GM19043 (cell line): ENCODE measurements at regions not wholly inside any gene's neighbourhood (a gene's known extent, or its start where the extent isn't known, plus 50 kb on each side); places are given as distances from the start of the nearest gene placed in this dataset.

Source experiments
- ATAC-seq: cut with Tn5 transposase; IDR thresholded peaks from one replicate; pipeline ENCODE4 v1.9.1; 2021; ENCODE audit warnings: low read depth; ENCODE audit not compliant: unreplicated experiment

DNA sequence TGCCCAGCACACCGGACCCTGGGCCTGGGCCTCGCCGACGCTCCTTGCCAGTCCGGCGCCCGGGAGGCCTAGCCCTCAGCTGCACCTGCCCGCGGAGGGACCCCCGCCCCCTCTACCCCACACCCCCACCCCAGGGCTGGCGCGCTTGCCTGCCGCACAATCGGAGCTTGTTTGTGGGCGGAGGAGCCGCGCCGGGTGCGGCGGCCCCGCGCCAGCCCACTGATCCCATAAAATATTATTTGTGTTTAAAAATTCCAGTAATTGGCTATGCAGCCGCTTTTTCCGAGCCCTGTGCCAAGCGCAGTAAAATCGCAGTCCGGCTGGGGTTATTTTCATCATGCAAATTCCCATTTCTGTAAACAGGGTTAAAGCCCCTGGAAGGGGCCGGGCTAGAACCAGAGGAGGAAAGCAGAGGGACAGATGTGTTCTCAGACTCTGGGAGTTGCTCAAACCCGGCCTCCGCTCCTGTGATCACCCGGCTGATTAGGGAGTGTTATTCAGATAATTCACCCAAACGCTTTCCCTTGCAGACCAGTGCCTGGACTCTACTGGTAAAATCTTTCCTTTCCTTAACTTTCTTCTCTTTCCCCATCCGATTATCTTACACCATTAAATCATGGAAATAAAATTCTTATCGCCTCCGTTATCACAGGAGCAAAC, 93.1 kb downstream of the NCR2 start:
- no peak for ATAC-seq

DNA sequence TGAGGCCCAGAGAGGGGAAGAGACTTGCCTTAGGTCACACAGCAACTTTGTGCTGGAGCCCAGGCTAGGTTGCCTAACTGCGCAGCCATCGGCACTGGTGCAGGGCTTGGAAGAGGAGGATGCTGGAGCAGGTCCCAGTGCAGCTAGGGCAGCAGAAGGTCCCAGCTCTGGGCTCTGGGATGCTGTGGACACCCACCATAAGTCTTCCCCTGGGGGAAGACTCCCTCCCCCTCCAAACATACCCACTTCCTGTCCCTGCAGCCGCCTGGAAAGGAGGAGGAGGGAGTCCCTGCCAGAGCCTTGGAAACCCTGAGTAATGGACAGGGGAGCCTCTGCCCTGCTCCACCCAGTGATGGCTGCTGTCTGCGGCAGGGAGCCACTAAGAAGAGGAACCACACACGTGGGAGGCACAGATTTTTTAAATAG, 93.6 kb downstream of the NCR2 start:
- ATAC-seq = no peak

DNA sequence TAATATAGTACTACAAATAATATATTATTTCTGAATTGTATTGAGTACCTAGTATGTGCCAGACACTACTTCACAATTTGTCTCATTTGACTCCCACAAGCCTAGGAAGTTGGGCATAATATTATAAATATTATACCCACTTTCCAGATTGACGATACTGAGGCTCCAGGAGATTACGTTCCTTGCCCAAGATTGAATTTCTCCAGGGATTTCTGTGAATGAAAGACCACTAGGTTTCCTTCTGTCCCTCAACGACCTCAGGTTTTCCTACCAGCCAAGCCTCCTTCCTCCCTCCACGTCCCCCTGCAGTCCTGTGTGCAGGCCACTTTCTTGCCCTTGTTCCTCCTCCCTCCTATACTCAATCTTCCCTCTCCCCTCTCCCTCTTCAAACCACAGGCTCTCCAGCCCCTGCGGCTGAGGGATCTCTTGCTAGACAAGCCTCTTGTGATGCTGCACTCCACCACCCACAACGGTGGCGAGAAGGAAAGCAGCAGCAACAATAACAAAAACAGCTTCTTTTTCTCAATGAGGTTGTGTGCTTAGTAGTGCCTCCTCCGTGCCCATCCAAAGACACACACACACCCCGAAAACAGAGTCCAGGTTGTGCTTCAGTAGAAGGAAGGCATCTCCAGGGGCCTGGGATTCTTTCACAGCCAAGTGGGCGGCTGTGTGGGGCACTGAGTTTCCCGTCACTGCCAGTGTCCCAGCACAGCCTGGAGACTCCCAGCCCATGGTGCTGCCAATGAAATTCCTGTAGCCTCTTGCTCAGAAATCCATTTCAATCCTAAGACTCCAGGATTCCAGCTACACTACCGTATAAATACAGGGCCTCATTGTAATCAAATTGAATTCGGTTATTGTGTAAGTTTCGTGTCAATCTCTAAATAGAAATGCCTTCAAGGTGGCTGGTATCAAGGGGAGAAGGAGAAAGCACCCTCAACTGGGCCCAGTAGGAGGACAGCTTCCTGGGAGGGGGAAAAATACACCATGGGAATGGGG, 94.4 kb downstream of the NCR2 start:
- no peak for ATAC-seq

DNA sequence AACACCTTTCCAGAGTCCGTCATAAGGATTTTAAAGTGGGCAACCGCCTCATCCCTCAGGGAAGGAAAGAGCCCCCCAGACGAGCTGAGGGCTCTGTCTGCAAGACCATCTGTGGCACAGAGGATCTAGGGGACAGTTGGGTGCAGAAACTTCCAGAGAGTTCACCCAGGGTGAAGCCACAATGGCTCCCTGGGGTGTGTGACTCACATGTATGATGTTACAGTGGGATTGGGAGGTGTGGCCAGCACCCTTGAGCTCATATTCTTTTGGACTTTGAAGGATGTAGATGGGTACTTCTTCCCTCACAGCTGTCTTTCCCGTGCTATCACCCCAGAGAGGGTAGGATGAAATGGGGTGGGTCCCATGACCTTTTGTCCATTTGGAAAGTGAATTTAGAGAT, 95.5 kb downstream of the NCR2 start:
- ATAC-seq = no peak

DNA sequence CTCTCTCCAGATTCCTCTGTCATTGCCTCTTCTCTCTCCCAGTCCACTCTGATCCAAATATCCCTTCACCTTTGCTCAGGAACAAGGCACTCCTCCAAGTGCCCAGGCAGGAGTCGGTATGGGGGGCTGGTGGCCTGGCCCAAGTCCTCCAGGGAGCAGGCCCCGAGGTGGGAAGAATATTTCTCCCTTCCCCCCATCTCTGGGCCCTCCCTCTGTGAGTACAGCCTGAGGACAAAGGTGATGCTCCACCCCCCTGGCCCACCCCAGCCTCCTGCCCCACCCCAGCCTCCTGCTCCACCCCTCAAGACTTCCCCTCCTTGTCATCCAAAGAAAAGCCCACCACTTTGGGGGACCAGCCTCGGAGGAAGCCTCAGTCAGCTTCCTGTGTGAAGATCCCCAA, 96.9 kb downstream of the NCR2 start:
- no peak for ATAC-seq

DNA sequence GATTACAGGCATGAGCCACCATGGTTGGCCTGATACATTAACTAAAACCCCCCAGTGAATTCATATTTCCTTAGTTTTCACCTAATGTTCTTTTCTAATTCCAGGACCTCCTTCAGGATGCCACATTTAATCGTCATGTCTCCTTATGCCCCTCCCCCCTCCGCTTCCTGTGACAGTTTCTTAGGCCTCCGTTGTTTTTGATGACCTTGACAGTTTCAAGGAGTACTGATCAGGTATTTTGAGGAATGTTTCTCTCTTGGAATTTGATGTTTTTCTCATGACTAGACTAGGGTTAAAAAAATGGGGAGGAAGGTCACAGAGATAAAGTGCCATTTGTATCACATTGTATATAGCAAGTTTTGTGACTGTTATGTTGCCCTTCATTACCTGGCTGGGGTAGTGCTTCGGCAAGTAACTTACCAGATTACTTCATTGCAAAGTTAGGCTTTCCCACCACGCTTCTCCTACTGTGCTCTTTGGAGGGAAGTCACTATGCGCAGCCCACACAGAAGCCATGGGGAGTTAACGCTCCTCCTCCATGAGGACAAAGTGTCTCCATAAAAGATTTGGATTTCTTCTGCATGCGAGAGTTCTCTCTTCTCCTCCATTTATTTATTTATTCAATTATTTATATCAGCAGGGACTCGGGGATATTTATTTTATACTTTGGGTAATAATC, 99.5 kb downstream of the NCR2 start:
- no peak for ATAC-seq

DNA sequence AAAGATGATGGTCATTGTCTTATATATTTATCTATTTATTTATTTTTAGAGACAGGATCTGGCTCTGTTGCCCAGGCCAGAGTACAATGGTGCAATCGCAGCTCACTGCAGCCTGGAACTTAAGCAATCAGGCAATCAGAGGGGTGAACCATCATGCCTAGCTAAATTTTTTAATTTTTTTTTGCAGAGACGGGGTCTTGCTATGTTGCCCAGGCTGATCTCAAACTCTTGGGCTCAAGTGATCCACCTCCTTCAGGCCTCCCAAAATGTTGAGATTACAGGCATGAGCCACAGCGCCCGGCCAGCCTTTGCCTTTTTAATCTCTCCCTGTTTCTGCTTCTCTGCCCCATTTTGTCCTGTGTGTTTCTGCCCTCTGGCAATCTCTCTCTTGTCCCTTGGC, 102.2 kb downstream of the NCR2 start:
- no peak for ATAC-seq

DNA sequence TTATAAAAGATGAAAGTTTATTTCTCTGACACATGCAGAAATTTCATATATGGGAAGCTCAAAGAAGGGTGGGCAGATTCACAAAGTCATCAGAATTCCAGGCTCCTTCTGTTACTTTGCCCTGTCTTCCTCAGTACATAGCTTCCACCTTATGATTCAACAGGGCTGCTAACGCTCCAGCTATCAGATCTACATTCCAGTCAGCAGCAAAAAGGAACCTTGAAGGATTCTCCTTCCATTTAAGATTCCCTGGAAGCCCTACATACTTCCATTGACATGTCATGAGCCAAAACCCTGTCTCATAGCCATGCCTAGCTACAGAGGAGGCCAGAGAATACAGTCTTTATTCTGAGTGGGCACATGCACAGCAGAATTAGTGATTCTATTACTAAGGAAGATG, 103.3 kb downstream of the NCR2 start:
- no peak for ATAC-seq

DNA sequence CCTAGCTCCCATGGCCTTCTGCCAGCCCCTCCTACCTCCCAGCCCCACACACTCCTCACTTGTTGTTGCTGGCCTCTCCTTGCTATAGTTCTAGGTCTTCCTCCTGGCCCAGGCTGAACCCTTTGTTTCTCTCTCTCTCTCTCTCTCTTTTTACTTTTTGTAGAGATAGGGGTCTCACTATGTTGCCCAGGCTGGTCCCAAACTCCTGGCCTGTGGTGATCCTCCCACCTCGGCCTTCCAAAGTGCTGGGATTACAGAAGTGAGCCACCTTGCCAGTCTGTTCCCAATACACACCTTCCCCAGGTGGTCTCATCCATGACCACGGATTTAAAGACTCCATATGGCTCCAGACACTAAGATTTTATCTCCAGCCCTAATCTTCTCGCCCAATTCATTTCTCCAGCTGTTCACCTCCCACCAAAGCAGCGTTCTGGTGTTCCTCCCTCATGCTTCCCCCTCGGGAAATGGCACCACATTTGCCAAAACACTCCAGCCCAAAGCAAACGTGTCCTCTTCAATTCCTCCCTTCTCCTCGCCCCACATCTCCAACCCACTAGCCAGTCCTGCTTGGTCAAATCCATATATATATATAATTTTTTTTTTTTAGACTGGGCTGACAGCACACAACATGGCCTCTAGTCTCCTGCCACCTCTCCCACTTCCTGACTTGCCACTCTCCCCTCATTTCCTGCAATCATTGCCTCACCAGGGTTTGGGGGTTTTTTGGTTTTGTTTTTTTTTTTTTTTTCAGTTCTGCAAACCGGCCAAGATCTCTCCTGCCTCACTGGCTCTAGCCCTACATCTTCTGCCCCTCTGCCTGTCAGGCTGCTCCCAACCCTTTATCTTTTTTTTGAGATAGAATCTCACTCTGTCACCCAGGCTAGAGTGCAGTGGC, 104.4 kb downstream of the NCR2 start:
- no peak for ATAC-seq

DNA sequence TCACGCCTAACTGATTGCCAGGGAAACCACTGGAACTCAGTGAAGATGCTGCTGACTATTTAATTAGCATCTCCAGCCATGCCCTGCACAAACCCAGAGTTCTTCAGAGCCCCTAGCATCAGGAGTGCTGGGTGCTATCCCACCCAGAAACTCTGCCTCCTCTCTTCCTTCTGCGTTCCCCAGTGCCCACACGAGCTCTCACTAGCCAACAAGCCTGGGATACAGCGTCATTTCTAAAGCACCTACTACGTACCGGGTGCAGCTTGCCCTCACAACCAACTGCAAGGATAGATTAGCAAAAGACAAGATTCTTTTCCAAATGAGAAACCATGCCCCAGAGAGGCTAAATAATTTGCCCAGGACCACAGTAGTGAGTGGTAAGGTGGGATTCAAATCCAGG, 105.2 kb upstream of the FOXP4 start:
- no peak for ATAC-seq

DNA sequence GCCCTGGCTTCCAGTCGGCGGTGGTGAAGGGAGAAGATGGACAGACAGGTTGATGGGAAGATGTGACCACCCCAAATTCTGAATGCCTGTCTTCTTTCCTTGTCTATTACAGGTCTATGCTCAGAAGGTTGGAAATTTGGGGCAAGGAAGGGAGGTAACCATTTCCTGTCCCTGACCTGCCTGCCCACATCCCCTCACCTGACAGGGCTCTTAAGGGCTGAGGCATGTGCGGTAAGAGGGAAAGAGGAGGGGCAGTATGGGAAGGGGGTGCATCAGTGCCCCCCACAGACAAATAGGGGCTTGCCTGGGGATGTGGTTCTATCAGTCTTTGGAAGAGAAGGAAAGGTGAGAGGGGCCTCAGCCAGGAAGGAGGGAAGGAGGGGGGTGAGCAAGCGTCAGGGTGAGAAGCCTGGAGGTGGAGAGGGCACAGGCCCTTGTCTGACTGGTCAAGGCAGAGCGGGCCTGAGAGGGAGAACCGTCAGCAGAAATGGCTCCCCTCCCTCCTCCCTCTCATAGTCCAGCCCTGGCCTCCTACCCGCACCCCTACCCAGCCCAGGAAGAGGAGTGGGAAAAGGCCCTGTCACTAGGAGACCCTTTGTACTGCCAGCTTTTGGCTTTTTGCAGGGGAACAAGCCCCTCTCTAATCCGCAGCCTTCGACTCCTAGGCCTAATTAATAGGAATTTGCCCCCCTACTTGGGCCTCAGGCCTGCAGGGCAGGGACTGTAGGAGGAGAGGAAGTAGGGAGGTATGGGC, 104.4 kb upstream of the FOXP4 start:
- no peak for ATAC-seq

DNA sequence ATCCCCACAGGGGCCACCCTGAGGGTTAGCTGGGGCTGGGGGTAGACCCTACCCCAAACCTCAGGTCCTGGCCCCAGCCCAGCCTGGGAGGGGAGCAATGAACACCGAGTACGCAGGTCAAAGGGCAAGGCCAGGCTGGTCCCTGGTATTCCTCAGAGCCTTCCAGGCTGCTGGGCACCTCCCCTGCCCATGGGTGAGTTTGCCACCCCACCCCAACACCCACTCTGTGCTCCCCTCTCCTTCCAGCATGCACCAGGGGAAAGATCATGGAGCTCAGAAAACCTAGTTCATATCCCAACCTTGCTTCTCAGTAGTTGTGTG, 103.9 kb upstream of the FOXP4 start:
- ATAC-seq = no peak

DNA sequence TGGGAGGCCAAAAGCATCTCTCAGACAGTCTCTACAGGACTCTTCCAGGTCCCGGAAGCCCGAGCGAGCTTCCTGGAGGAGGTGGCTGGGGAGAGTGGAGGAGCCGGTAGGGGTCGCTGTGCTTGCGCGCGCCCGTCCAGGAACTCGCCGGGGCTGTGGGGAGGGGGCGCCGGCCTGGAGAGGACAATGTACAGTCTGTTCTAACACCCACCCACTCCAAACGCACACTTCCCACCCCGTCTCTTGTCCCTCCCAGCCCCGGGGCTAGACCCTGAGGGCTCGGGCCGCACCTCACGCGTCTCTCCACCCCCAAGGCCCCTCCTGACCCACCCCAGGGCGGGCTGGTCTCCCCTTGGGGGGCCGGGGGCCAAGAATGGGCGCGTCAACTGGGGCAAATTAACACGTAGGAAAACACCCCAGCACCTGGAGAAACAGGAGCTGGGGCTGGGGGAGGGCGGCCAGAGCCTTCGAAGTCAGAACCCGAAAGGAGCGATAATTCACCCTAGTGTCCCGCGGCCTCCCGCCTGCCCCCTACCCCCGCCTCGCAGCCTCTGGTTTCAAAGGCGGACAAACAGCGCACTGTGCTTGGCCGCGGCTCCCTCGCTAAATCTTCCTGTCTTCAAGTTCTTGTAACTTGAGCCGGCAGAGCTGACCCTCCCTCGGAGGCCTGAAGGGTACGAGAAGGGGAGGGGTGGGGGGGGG, 103.2 kb upstream of the FOXP4 start:
- ATAC-seq = no peak

DNA sequence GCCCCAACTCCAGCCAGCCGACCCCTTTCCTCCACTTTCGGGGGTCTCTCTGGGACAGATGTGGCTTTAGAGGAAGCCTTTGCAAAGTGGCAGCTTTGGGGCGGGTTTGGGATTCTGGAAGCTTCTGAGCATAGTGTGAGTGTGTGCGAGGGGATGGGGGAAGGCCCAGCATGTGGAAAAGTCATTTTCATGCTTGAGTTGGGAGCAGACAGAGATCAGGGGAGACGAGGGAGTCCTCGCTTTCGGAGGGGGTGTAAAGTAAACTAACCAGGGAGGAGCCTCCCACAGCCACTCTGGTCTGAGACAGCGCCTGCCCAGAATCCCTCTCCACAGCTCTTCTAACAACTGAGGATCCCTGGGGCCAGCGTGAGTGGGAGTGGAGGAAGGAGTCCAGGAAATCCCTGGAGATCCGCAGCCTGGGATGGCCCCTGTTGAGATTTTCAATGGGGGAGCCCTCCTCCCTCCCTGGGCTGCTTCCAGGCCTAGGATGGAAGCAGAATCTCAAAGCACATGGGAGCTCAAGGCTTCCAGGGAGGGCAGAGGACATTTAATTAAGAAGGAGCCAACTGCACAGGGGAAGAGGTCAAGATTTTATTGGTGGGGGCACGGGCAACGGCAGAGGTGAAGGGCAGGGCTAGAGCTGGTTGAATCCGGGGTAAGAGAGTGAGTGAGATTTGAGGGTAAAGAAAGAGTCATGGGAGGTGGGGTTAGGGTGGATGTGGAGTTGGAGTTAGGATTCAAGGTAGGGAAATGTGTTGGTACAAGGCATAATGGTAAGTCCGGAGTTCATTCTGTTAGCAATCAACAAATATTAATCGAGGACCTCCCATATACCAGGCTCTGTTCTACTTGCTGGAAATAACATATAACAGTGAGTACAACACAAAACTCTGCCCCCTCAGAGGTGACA, 102.3 kb upstream of the FOXP4 start:
- ATAC-seq = no peak

DNA sequence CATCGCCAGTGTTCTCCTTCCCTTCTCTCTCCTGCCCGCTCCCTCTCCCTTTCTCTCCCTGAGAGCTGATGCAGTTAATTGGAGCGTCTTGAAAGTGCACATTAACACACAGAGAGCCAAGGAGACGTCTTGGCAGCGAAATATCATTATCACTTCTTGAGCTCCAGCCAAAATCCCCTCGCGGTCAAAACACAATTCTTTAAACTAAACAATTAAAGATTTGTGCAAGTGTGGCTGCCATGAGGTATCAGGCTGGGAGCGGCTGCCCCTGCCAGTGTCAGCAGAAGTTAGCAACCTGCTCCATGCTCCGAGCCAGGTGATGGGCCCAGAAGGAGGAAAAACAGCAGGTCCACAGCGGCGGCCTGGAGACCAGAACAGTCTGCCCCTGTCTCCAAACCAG, 100.9 kb upstream of the FOXP4 start:
- no peak for ATAC-seq

DNA sequence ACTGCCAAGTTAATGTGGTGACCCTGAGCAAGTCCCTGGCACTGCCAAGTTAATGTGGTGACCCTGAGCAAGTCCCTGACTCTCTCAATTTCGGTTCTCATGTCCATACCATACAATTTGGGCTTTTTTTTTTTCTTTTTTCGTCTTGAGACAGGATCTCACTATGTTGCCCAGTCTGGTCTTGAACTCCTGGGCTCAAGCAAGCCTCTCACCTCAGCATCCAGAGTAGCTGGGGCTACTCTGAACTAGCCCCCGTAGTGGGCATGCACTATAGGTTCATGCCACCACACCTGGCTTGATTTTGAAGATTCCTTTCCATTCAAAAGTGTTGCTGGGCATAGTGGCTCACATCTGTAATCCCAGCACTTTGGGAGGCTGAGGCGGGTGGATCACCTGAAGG, 100.0 kb upstream of the FOXP4 start:
- ATAC-seq = no peak

DNA sequence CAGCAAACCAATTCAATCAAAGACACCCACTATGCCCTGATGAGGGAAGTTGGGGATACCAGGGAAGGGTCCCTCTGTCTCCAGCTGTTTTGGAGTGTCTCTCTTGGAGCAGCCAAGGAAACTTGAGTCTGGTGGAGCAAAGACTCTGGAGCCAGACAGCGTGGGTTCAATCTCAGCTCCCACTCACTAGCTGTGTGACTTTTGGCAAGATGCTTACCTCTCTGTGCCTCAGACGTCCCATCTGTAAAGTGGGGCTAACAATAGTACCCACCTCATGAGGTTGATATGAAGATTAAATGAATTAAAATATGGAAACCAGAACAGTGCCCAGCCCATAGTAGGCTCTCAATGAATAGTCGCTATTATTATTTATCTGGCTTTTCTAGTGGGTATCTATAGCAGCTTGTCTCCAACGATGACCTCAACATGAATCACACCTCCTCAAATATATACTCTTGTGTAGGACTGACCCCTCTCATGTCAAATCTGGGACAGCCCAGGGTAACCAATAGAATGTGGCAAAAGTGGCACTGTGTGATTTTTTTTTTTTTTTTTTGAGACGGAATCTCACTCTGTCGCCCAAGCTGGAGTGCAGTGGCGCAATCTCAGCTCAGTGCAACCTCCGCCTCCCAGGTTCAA, 99.2 kb upstream of the FOXP4 start:
- ATAC-seq = no peak

DNA sequence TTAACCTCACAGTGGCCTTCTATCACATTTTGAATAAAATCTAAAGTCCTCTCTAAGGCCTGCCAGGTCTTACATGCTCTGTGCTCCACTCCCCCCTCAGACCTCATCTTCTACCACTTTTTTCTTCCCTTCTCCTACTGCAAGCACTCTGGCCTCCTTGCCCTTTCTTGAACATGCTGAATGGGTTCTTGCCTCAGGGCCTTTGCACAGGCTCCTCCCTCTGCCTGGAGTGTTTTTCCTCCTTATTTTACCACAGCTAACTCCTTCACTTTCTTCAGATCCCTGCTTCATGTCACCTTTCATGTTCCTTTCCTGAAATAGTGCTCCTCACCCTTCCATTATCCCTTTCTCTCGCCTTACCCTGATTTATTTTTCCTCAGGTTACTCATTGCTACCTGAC, 97.9 kb upstream of the FOXP4 start:
- no peak for ATAC-seq
